CD14-positive monocyte (primary cell): ENCODE measurements at regions not wholly inside any gene's neighbourhood (a gene's known extent, or its start where the extent isn't known, plus 50 kb on each side); places are given as distances from the start of the nearest gene placed in this dataset.

ENCODE experiments used
- DNase-seq, 3 donors: peaks; one replicate each; pipeline ENCODE4 v3.0.0-alpha.2; 2011 to 2022
- H2AFZ ChIP-seq: 2 replicates; pipeline ENCODE4 v1.6.0; 2012; ENCODE audit warnings: mild to moderate bottlenecking, low read depth, low read length, inconsistent platforms; ENCODE audit not compliant: insufficient read depth, poor library complexity, severe bottlenecking
- H3K27ac ChIP-seq, 2 donors: 1 replicate in 1 of 2; 2 replicates in 1 of 2; pipeline ENCODE4 v1.5.1; 2012 to 2013; ENCODE audit warnings: low read length in 2 of 2, control low read depth in 1 of 2, inconsistent platforms in 1 of 2, low read depth in 1 of 2, mild to moderate bottlenecking in 1 of 2
- H3K27me3 ChIP-seq, 2 donors: one replicate each; pipeline versions ENCODE4 v1.6.0 to v1.6.1; 2011 to 2013; ENCODE audit warnings: low read length in 2 of 2; ENCODE audit not compliant: control insufficient read depth in 2 of 2, insufficient read depth in 2 of 2
- H3K36me3 ChIP-seq, 2 donors: replicated peaks in 1 of 2; 1 replicate in 1 of 2; 2 replicates in 1 of 2; pipeline versions ENCODE4 v1.5.1 to v1.6.1; 2012 to 2013; ENCODE audit warnings: low read length in 2 of 2, control low read depth in 1 of 2, inconsistent platforms in 1 of 2, mild to moderate bottlenecking in 1 of 2; ENCODE audit not compliant: insufficient read depth in 2 of 2, control insufficient read depth in 1 of 2
- H3K4me1 ChIP-seq, 2 donors: 1 replicate in 1 of 2; 2 replicates in 1 of 2; pipeline versions ENCODE4 v1.5.1 to v1.6.1; 2012 to 2013; ENCODE audit warnings: low read length in 2 of 2, control low read depth in 1 of 2, inconsistent platforms in 1 of 2, mild to moderate bottlenecking in 1 of 2, moderate library complexity in 1 of 2; ENCODE audit not compliant: insufficient read depth in 2 of 2, control insufficient read depth in 1 of 2
- H3K4me2 ChIP-seq: replicated peaks from 2 replicates; pipeline ENCODE3; 2012; ENCODE audit warnings: low read length, moderate library complexity, mild to moderate bottlenecking; ENCODE audit not compliant: poor library complexity, severe bottlenecking; ENCODE audit errors: extremely low read depth
- H3K4me3 ChIP-seq, 3 experiments: fragments of 200-600 bp in 1 of 3; sonication (generic) in 1 of 3; replicated peaks in 1 of 3; 1 replicate in 2 of 3; 2 replicates in 1 of 3; pipeline ENCODE4 v1.5.1; 2011 to 2013; ENCODE audit warnings: low read length in 3 of 3, mild to moderate bottlenecking in 3 of 3, control low read depth in 2 of 3, low read depth in 2 of 3, inconsistent platforms in 1 of 3, moderate library complexity in 1 of 3
- H3K79me2 ChIP-seq: 2 replicates; pipeline ENCODE4 v1.6.0; 2012; ENCODE audit warnings: mild to moderate bottlenecking, control low read depth, inconsistent platforms, low read length, moderate library complexity; ENCODE audit not compliant: insufficient read depth
- H3K9ac ChIP-seq: 2 replicates; pipeline ENCODE4 v1.6.0; 2017; ENCODE audit warnings: low read length, mild to moderate bottlenecking; ENCODE audit not compliant: insufficient read depth, poor library complexity, severe bottlenecking
- H3K9me3 ChIP-seq, 2 donors: replicated peaks in 1 of 2; 1 replicate in 1 of 2; 2 replicates in 1 of 2; pipeline versions ENCODE4 v1.5.1 to v1.6.1; 2012 to 2013; ENCODE audit warnings: low read length in 2 of 2, control low read depth in 1 of 2; ENCODE audit not compliant: control insufficient read depth in 1 of 2, insufficient read depth in 1 of 2
- H4K20me1 ChIP-seq: 2 replicates; pipeline ENCODE4 v1.6.0; 2012; ENCODE audit warnings: mild to moderate bottlenecking, low read length, control low read depth, moderate library complexity; ENCODE audit not compliant: insufficient read depth
- H3K27ac Mint-ChIP-seq, 7 donors: one replicate each; pipeline ENCODE4 v1.8.0; 2020; ENCODE audit warnings: mild to moderate bottlenecking in 7 of 7, mixed read lengths in 7 of 7, moderate library complexity in 6 of 7, inconsistent platforms in 2 of 7
- H3K27me3 Mint-ChIP-seq, 3 donors: one replicate each; pipeline ENCODE4 v1.8.0; 2021 to 2022; ENCODE audit warnings: low read depth in 3 of 3, mild to moderate bottlenecking in 3 of 3, mixed read lengths in 3 of 3, moderate library complexity in 3 of 3, inconsistent platforms in 1 of 3
- H3K36me3 Mint-ChIP-seq, 2 donors: one replicate each; pipeline ENCODE4 v1.8.0; 2020; ENCODE audit warnings: mixed read lengths in 2 of 2, inconsistent platforms in 1 of 2, mild to moderate bottlenecking in 1 of 2
- H3K4me1 Mint-ChIP-seq: one replicate; pipeline ENCODE4 v1.8.0; 2020; ENCODE audit warnings: mild to moderate bottlenecking, mixed read lengths
- H3K4me3 Mint-ChIP-seq, 2 donors: one replicate each; pipeline ENCODE4 v1.8.0; 2020; ENCODE audit warnings: mild to moderate bottlenecking in 2 of 2, mixed read lengths in 2 of 2, moderate library complexity in 1 of 2
- H3K9me3 Mint-ChIP-seq, 7 donors: one replicate each; pipeline ENCODE4 v1.8.0; 2020 to 2022; ENCODE audit warnings: mixed read lengths in 7 of 7, mild to moderate bottlenecking in 6 of 7, moderate library complexity in 6 of 7, inconsistent platforms in 2 of 7
- WGBS: methylation state at CpG from one replicate; pipeline ENCODE4 v1.1.5; 2013; ENCODE audit warnings: missing lambda C conversion rate; ENCODE audit not compliant: insufficient coverage; 5-methylcytosine and 5-hydroxymethylcytosine counted together
- intact Hi-C, 2 donors: fragments of 100-400 bp; cut with micrococcal nuclease; formaldehyde crosslinking; loops; one replicate each; pipeline versions ENCODE4 v1.15.0 to v1.15.1; 2023
- TF ChIP-seq, protein P1 (sequence below): fragments of 200-600 bp; IDR thresholded peaks from one replicate; pipeline ENCODE4 v1.8.0; 2022; ENCODE audit warnings: antibody characterized with exemption, mild to moderate bottlenecking

DNA sequence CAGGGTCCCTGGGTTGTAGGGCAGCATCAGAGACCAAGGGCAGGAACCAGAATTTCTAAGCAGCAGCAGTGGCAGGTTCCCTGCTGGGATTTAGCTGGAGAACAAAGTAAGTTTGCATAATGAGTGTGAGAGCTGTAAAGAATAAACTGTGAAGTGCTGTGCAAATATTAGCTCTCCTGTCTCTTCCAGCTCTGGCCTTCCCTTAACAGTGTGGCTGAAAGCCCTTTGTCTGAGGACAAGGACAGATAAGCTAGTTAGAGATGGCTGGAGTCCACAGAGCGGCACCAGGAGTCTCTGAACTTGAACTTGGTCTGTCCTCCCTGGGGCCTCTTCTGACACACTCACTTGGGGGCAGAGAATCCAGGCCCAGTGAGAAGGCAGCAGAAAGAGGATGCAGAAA, 98.2 kb upstream of the WSCD1 start:
- no peak overlapping the region for H3K4me3 Mint-ChIP-seq
- no peaks in the 10 kb centered on the region for H3K79me2 ChIP-seq
- intact Hi-C loops = no loop called here
- H3K27me3 ChIP-seq = no peaks in the 10 kb centered on the region
- H3K36me3 Mint-ChIP-seq = no peaks in the 10 kb centered on the region
- no peaks in the 10 kb centered on the region for H3K4me1 ChIP-seq
- no peaks in the 10 kb centered on the region for H3K36me3 ChIP-seq
- H3K27ac ChIP-seq = no peak overlapping the region
- H4K20me1 ChIP-seq = no peaks in the 10 kb centered on the region
- peaks cover 3 to 28% (median 24%) of the 10 kb centered on the region in 7 donors for H3K9me3 Mint-ChIP-seq
- DNase-seq = no peak
- no peak overlapping the region for H3K4me3 ChIP-seq
- H3K27ac Mint-ChIP-seq = no peak overlapping the region
- no peak overlapping the region for H3K4me2 ChIP-seq
- no peaks in the 10 kb centered on the region for H3K4me1 Mint-ChIP-seq
- peaks cover 2 to 5% (median 2%) of the 10 kb centered on the region in 3 donors for H3K27me3 Mint-ChIP-seq
- TF ChIP-seq, protein P1, sequence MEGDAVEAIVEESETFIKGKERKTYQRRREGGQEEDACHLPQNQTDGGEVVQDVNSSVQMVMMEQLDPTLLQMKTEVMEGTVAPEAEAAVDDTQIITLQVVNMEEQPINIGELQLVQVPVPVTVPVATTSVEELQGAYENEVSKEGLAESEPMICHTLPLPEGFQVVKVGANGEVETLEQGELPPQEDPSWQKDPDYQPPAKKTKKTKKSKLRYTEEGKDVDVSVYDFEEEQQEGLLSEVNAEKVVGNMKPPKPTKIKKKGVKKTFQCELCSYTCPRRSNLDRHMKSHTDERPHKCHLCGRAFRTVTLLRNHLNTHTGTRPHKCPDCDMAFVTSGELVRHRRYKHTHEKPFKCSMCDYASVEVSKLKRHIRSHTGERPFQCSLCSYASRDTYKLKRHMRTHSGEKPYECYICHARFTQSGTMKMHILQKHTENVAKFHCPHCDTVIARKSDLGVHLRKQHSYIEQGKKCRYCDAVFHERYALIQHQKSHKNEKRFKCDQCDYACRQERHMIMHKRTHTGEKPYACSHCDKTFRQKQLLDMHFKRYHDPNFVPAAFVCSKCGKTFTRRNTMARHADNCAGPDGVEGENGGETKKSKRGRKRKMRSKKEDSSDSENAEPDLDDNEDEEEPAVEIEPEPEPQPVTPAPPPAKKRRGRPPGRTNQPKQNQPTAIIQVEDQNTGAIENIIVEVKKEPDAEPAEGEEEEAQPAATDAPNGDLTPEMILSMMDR = no peak
- no peak overlapping the region for H2AFZ ChIP-seq
- H3K9me3 ChIP-seq = peaks cover 0 to 15% of the 10 kb centered on the region in 2 donors
- H3K9ac ChIP-seq = no peak overlapping the region
- 100% methylated on average over 1 of the region's 1 CpG for WGBS

DNA sequence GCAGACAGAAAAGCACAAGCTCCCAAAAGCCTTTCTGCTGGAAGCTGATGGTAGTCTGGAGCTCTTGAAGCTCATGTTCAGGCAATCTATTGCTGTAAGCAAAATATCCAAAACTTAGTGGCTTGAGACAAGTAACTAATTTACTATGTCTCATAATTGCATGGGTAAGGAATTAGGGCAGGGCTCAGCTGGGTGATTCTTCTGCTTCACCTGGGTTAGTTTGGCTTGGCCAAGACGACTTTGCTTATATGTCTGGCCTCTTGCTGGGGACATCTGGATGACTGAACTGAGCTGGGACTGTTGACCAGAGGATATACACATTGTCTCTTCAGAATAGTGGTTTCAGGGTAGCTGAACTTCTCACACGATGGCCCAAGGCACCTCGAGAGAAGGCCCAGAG, 96.8 kb upstream of the WSCD1 start:
- no peak for DNase-seq
- no peaks in the 10 kb centered on the region for H3K27me3 ChIP-seq
- no peak overlapping the region for H3K27ac ChIP-seq
- no peak overlapping the region for H3K4me3 Mint-ChIP-seq
- peaks cover 0 to 30% (median 22%) of the 10 kb centered on the region in 7 donors for H3K9me3 Mint-ChIP-seq
- H3K27me3 Mint-ChIP-seq = peaks cover 2 to 7% (median 6%) of the 10 kb centered on the region in 3 donors
- no peak overlapping the region for H3K4me3 ChIP-seq
- no peaks in the 10 kb centered on the region for H3K36me3 Mint-ChIP-seq
- no peaks in the 10 kb centered on the region for H4K20me1 ChIP-seq
- no peaks in the 10 kb centered on the region for H3K36me3 ChIP-seq
- 88% methylated on average over 3 of the region's 3 CpGs for WGBS
- TF ChIP-seq, protein P1 = no peak
- H3K9ac ChIP-seq = no peak overlapping the region
- intact Hi-C loops = no loop called here
- H3K4me1 ChIP-seq = no peaks in the 10 kb centered on the region
- no peak overlapping the region for H3K27ac Mint-ChIP-seq
- no peaks in the 10 kb centered on the region for H3K4me1 Mint-ChIP-seq
- H3K79me2 ChIP-seq = no peaks in the 10 kb centered on the region
- H3K4me2 ChIP-seq = no peak overlapping the region
- H2AFZ ChIP-seq = no peak overlapping the region
- peaks cover 0 to 11% of the 10 kb centered on the region in 2 donors for H3K9me3 ChIP-seq
